ENCODE measurements at regions not wholly inside any gene's neighbourhood (a gene's known extent, or its start where the extent isn't known, plus 50 kb on each side); places are given as distances from the start of the nearest gene placed in this dataset.

DNA sequence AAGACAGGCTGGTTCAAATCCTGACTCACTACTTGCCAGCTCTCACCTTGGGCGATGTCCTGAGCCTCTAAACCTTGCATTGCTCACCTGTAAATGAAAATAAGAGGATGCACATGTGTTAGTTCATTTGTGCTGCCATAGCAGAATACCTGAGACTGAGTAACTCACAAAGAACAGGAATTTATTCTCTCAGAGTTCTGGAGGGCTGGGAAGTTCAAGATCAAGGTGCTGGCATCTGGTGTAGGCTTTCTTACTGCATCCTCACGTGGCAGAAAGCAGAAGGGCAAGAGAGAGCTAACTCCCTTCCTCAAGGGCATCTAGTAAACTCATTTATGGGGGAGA, 222.7 kb downstream of the MTHFS start:
- TF ChIP-seq, protein P1, sequence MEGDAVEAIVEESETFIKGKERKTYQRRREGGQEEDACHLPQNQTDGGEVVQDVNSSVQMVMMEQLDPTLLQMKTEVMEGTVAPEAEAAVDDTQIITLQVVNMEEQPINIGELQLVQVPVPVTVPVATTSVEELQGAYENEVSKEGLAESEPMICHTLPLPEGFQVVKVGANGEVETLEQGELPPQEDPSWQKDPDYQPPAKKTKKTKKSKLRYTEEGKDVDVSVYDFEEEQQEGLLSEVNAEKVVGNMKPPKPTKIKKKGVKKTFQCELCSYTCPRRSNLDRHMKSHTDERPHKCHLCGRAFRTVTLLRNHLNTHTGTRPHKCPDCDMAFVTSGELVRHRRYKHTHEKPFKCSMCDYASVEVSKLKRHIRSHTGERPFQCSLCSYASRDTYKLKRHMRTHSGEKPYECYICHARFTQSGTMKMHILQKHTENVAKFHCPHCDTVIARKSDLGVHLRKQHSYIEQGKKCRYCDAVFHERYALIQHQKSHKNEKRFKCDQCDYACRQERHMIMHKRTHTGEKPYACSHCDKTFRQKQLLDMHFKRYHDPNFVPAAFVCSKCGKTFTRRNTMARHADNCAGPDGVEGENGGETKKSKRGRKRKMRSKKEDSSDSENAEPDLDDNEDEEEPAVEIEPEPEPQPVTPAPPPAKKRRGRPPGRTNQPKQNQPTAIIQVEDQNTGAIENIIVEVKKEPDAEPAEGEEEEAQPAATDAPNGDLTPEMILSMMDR (IDR thresholded peaks at IDR 0.05), result no peak
- no peak for TF ChIP-seq POLR2A (IDR thresholded peaks at IDR 0.05)
